K562 (cell line): ENCODE measurements at regions not wholly inside any gene's neighbourhood (a gene's known extent, or its start where the extent isn't known, plus 50 kb on each side); places are given as distances from the start of the nearest gene placed in this dataset.
A peak's percentile ranks its signal among the peaks of the same experiment; 100 is the strongest.

Experiments
- ATAC-seq: fragments of 200-7000 bp; cut with Tn5 transposase; 3 replicates; pipeline ENCODE4 v1.9.1; 2020; ENCODE audit warnings: moderate library complexity
- BruUV-seq: library from RNA; stranded (reverse); fragments of 400-500 nt; replicated peaks from 2 replicates; lab custom pipeline; 2021; lab: Mats Ljungman, UMichigan
- CTCF ChIA-PET: fragments of 300-600 bp; formaldehyde crosslinking; extraction: SDS; loops from one replicate; lab custom pipeline; 2021; ENCODE audit warnings: low intra/inter-chr PET ratio; lab: Yijun Ruan, JAX
- POLR2A ChIA-PET: fragments of 300-600, 350-650 bp; sonication (Branson Sonifier 250); formaldehyde crosslinking; extraction: SDS; loops from one replicate; lab custom pipeline; 2021; ENCODE audit warnings: antibody characterized with exemption, inconsistent platforms; lab: Yijun Ruan, JAX
- DNase-seq, 4 experiments: peaks; one replicate each; pipeline versions ENCODE4 v3.0.0 to v3.0.0-alpha.2; 2011 to 2018; ENCODE audit warnings: low spot score in 3 of 4, mixed read lengths in 3 of 4; ENCODE audit errors: extremely low read depth in 1 of 4
- FAIRE-seq: peaks from 2 replicates; lab custom pipeline; 2011; peaks lifted over from hg19 to GRCh38; lab: Jason Lieb, UNC
- H2AFZ ChIP-seq: 2 replicates; pipeline ENCODE4 v1.6.0; 2011; ENCODE audit warnings: low read depth, low read length, control low read depth, inconsistent platforms
- H3K27ac ChIP-seq: fragments of 200-600 bp; 3 replicates; pipeline ENCODE4 v1.8.0; 2011; ENCODE audit warnings: low read depth, mild to moderate bottlenecking, control low read depth, inconsistent platforms, low read length, moderate library complexity, mixed read lengths; ENCODE audit errors: extremely low read depth
- H3K27me3 ChIP-seq, 2 experiments: fragments of 300-600 bp in 1 of 2; 2 replicates in 1 of 2; 3 replicates in 1 of 2; pipeline versions ENCODE4 v1.6.0 to v1.8.0; 2011; ENCODE audit warnings: inconsistent platforms in 2 of 2, low read length in 2 of 2, mild to moderate bottlenecking in 1 of 2, mixed read lengths in 1 of 2, moderate library complexity in 1 of 2; ENCODE audit not compliant: control insufficient read depth in 2 of 2, insufficient read depth in 2 of 2
- H3K36me3 ChIP-seq: fragments of 300-600 bp; 3 replicates; pipeline ENCODE4 v1.8.0; 2011; ENCODE audit warnings: mild to moderate bottlenecking, low read length, inconsistent platforms; ENCODE audit not compliant: control insufficient read depth, insufficient read depth
- H3K4me1 ChIP-seq, 2 experiments: fragments of 200-600 bp in 1 of 2; replicated peaks in 1 of 2; 2 replicates in 1 of 2; 3 replicates in 1 of 2; pipeline versions ENCODE4 v1.5.1 to v1.8.0; 2011; ENCODE audit warnings: inconsistent platforms in 2 of 2, low read length in 2 of 2, mild to moderate bottlenecking in 1 of 2, mixed read lengths in 1 of 2, moderate library complexity in 1 of 2; ENCODE audit not compliant: control insufficient read depth in 2 of 2, insufficient read depth in 2 of 2
- H3K4me2 ChIP-seq: 2 replicates; pipeline ENCODE4 v1.6.1; 2011; ENCODE audit warnings: low read length, control low read depth, inconsistent platforms, mixed read lengths; ENCODE audit not compliant: insufficient read depth
- H3K4me3 ChIP-seq: fragments of 200-600 bp; sonication (generic), shearing (Covaris generic); 2 replicates; pipeline ENCODE4 v1.5.1; 2016; ENCODE audit warnings: control low read depth, inconsistent platforms
- H3K79me2 ChIP-seq: fragments of 200-600 bp; 3 replicates; pipeline ENCODE4 v1.8.0; 2011; ENCODE audit warnings: low read length, inconsistent platforms; ENCODE audit not compliant: control insufficient read depth, insufficient read depth
- H3K9ac ChIP-seq, 2 experiments: 2 replicates each; pipeline versions ENCODE4 v1.6.0 to v1.6.1; 2011; ENCODE audit warnings: low read depth in 2 of 2, low read length in 2 of 2, control low read depth in 1 of 2, inconsistent platforms in 1 of 2, mild to moderate bottlenecking in 1 of 2, mixed read lengths in 1 of 2; ENCODE audit not compliant: insufficient read depth in 1 of 2
- H3K9me1 ChIP-seq: one replicate; pipeline ENCODE4 v1.6.0; 2011; ENCODE audit warnings: inconsistent platforms, mild to moderate bottlenecking, low read length, moderate library complexity; ENCODE audit not compliant: control insufficient read depth, insufficient read depth
- H3K9me3 ChIP-seq: replicated peaks from 2 replicates; pipeline ENCODE4 v1.5.1; 2011; ENCODE audit warnings: low read depth, low read length, inconsistent platforms; ENCODE audit not compliant: control insufficient read depth, insufficient read depth
- H4K20me1 ChIP-seq: replicated peaks from 2 replicates; pipeline ENCODE4 v1.6.1; 2011; ENCODE audit warnings: low read length, inconsistent platforms, mixed read lengths; ENCODE audit not compliant: control insufficient read depth, insufficient read depth
- EWSR1 ChIP-seq: fragments of 450-650 bp; IDR thresholded peaks from 2 replicates; pipeline ENCODE4 v1.6.1; 2018; ENCODE audit warnings: borderline replicate concordance, mild to moderate bottlenecking, low read depth, moderate library complexity; ENCODE audit not compliant: partially characterized antibody
- HCFC1 ChIP-seq: IDR thresholded peaks from 2 replicates; pipeline ENCODE4 v1.6.1; 2012; ENCODE audit warnings: low read depth, low read length, improper control_type of control experiment
- MECOM ChIP-seq: fragments of 250-450 bp; sonication (Bioruptor Pico); IDR thresholded peaks from 2 replicates; pipeline ENCODE4 v1.8.0; 2022; ENCODE audit warnings: inconsistent platforms
- NRF1 ChIP-seq, 2 experiments: fragments of 450-650 bp; IDR thresholded peaks in 1 of 2; conservative IDR thresholded peaks in 1 of 2; 2 replicates each; pipeline ENCODE4 v1.6.1; 2014; ENCODE audit warnings: mild to moderate bottlenecking in 2 of 2
- TRIM24 ChIP-seq, 2 experiments: fragments of 450-650 bp; IDR thresholded peaks; 2 replicates each; pipeline ENCODE4 v1.6.1; 2016
- WGBS: fragments of 100-300 bp; shearing (Covaris generic); methylation state at CpG from one replicate; pipeline ENCODE4 v1.1.6; 2016; ENCODE audit warnings: low coverage, mixed read lengths; ENCODE audit not compliant: insufficient coverage; ENCODE audit errors: missing lambda C conversion rate; 5-methylcytosine and 5-hydroxymethylcytosine counted together
- in situ Hi-C: fragments of 300-500 bp; cut with MboI; formaldehyde crosslinking; loops from 4 replicates; pipeline ENCODE4 v1.15.0; 2018; ENCODE audit warnings: inconsistent platforms, mixed read lengths
- intact Hi-C: fragments of 100-400 bp; cut with micrococcal nuclease; formaldehyde crosslinking; loops from 2 replicates; pipeline ENCODE4 v1.14.2; 2022

GRCh38 chr1:184223216-184223615 is 163.6 kb upstream of the C1orf21 start:
- no peak for FAIRE-seq
- H3K9me3 ChIP-seq, result no peaks in the 10 kb centered on the region
- H3K4me1 ChIP-seq, result no peaks in the 10 kb centered on the region
- H3K9me1 ChIP-seq, result no peaks in the 10 kb centered on the region
- H3K27ac ChIP-seq, result no peak overlapping the region
- H3K4me2 ChIP-seq, result no peak overlapping the region
- no peak overlapping the region for H2AFZ ChIP-seq
- in situ Hi-C loops (loop anchor here (10.0 kb wide), 1 partner anchor 328 kb away; no protein-coding TSS in a partner anchor), intact Hi-C loops (loop anchor here (5.0 kb wide), 2 partner anchors 306 to 566 kb away; no protein-coding TSS in a partner anchor)
- H3K79me2 ChIP-seq, result no peaks in the 10 kb centered on the region
- BruUV-seq, result no TSS peak
- no peaks in the 10 kb centered on the region for H3K36me3 ChIP-seq
- ATAC-seq, result peak; percentile 61
- ChIA-PET CTCF (interaction anchor here (0.9 to 1.5 kb wide), 3 partner anchors 147 to 567 kb away, joined by 4 to 20 read pairs (median 4); no protein-coding TSS in a partner anchor), POLR2A (interaction anchor here (0.7 kb wide), 1 partner anchor 762 kb away, joined by 3 read pairs; no protein-coding TSS in a partner anchor)
- DNase-seq, result peak in 1 of 4 experiments; percentile 8
- WGBS, result 11% methylated on average over 11 of the region's 11 CpGs
- no peak overlapping the region for H3K9ac ChIP-seq
- TF ChIP-seq EWSR1 (no peak), MECOM (CRISPR knock-in tag) (no peak), NRF1 (conservative IDR thresholded peaks at IDR 0.05 in 1 of 2, IDR thresholded peaks at IDR 0.05 in 1 of 2) (peak; percentile 76 to 79), HCFC1 (no peak), TRIM24 (IDR thresholded peaks at IDR 0.05) (no peak)
- TF ChIP-seq, all 486 proteins: peak for 1
- no peaks in the 10 kb centered on the region for H4K20me1 ChIP-seq
- no peak overlapping the region for H3K4me3 ChIP-seq
- H3K27me3 ChIP-seq, result peaks cover 15 to 29% of the 10 kb centered on the region in 2 experiments
